Effector memory CD8-positive, alpha-beta T cell (primary cell): ENCODE measurements at regions not wholly inside any gene's neighbourhood (a gene's known extent, or its start where the extent isn't known, plus 50 kb on each side); places are given as distances from the start of the nearest gene placed in this dataset.

Experiments used
- ATAC-seq: fragments of 150-1000 bp; cut with Tn5 transposase; replicated peaks from 2 replicates; pipeline ENCODE4 v1.10.0; 2021; ENCODE audit warnings: mild to moderate bottlenecking, moderate library complexity
- DNase-seq, 3 experiments: peaks; one replicate each; pipeline ENCODE4 v3.0.0; 2021
- H3K27ac Mint-ChIP-seq, 2 donors: one replicate each; pipeline ENCODE4 v1.8.0; 2022; ENCODE audit warnings: mild to moderate bottlenecking in 2 of 2, mixed read lengths in 2 of 2, moderate library complexity in 2 of 2
- H3K27me3 Mint-ChIP-seq, 2 donors: one replicate each; pipeline ENCODE4 v1.8.0; 2022; ENCODE audit warnings: mixed read lengths in 2 of 2
- H3K36me3 Mint-ChIP-seq: one replicate; pipeline ENCODE4 v1.8.0; 2022; ENCODE audit warnings: mild to moderate bottlenecking, moderate library complexity, mixed read lengths; ENCODE audit not compliant: insufficient read depth
- H3K4me1 Mint-ChIP-seq, 2 donors: one replicate each; pipeline ENCODE4 v1.8.0; 2022; ENCODE audit warnings: low read depth in 2 of 2, mixed read lengths in 2 of 2
- H3K4me3 Mint-ChIP-seq, 2 donors: one replicate each; pipeline ENCODE4 v1.8.0; 2022; ENCODE audit warnings: mild to moderate bottlenecking in 2 of 2, mixed read lengths in 2 of 2, moderate library complexity in 2 of 2
- H3K9me3 Mint-ChIP-seq, 2 donors: one replicate each; pipeline ENCODE4 v1.8.0; 2022; ENCODE audit warnings: mixed read lengths in 2 of 2

DNA sequence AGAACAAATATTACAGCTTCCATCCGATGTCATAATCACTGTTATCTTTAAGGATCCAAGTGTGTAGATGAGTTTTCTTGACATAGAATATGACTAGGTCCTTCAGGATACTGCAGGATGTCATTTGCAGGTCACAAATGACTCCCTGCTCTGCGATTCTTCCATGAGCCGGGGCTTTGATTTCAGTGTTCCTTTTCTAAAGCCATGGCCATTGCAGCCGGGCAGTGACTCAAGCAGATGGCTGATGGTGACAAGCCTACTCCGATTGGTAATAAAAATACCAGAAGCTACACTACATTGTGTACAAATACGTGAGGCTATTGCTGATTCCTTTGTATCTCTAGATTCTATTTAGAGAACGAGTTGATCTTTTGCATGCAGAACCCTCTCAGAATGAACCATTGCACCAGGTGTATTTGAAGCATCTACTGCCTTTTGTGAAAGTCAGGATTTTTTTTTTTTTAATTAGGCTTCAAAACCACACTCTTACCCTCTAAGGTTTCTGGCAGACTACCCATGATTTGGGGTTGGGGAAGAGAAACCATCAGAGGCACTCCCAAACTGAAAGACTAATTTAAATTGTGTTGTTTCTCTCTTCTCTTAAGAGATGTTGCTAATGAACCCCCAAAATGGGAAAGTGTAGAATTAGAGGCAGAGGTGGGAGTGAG is 271.0 kb upstream of the ADRA1B start:
- Mint-ChIP-seq H3K36me3 (no peaks in the 10 kb centered on the region), H3K4me1 (no peaks in the 10 kb centered on the region), H3K9me3 (no peaks in the 10 kb centered on the region), H3K4me3 (no peak overlapping the region), H3K27ac (no peak overlapping the region), H3K27me3 (peaks cover 16 to 26% of the 10 kb centered on the region in 2 donors)
- ATAC-seq = no peak
- no peak for DNase-seq

DNA sequence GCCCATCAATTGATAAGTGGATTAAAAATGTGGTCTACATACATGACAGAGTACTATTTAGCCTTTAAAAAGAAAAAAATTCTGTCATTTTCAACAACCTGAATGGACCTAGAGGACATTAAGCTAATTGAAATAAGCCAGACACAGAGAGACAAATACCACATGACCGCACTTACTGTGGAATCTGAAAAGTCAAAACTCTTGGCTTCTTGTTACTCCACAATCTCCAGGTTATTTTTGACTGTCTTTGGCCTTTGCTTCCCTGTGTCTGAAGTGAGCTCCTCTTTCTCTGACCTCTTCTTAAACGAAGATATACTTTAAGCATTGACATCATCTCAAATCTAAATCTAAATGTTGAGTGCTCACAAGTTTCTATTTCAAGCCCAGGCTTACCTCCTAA is 265.5 kb upstream of the ADRA1B start:
- H3K27me3 Mint-ChIP-seq = peaks cover 10 to 14% of the 10 kb centered on the region in 2 donors
- H3K4me1 Mint-ChIP-seq = no peaks in the 10 kb centered on the region
- no peak for DNase-seq
- H3K36me3 Mint-ChIP-seq = no peaks in the 10 kb centered on the region
- ATAC-seq = no peak
- no peak overlapping the region for H3K27ac Mint-ChIP-seq
- H3K4me3 Mint-ChIP-seq = no peak overlapping the region
- no peaks in the 10 kb centered on the region for H3K9me3 Mint-ChIP-seq

GRCh38 chr5:159655757-159656409 is 260.4 kb upstream of the ADRA1B start:
- ATAC-seq = no peak
- H3K9me3 Mint-ChIP-seq = no peaks in the 10 kb centered on the region
- H3K36me3 Mint-ChIP-seq = no peaks in the 10 kb centered on the region

GRCh38 chr5:159657298-159657697 is 259.0 kb upstream of the ADRA1B start:
- no peak overlapping the region for H3K4me3 Mint-ChIP-seq

More at GRCh38 chr5:159655757-159656409, 260.4 kb upstream of the ADRA1B start:
- no peak overlapping the region for H3K27ac Mint-ChIP-seq
- no peak for DNase-seq
- peaks cover 4 to 7% of the 10 kb centered on the region in 2 donors for H3K27me3 Mint-ChIP-seq
- H3K4me1 Mint-ChIP-seq = no peaks in the 10 kb centered on the region
- H3K4me3 Mint-ChIP-seq = no peak overlapping the region

GRCh38 chr5:159657771-159658170 is 258.5 kb upstream of the ADRA1B start:
- ATAC-seq = no peak
- no peaks in the 10 kb centered on the region for H3K4me1 Mint-ChIP-seq
- H3K9me3 Mint-ChIP-seq = no peaks in the 10 kb centered on the region
- no peaks in the 10 kb centered on the region for H3K36me3 Mint-ChIP-seq
- H3K27ac Mint-ChIP-seq = peak overlapping the region in 1 of 2 donors; percentile 20
- H3K27me3 Mint-ChIP-seq = peaks cover 4 to 7% of the 10 kb centered on the region in 2 donors
- no peak overlapping the region for H3K4me3 Mint-ChIP-seq
- no peak for DNase-seq

More at GRCh38 chr5:159657298-159657697, 259.0 kb upstream of the ADRA1B start:
- peaks cover 4 to 7% of the 10 kb centered on the region in 2 donors for H3K27me3 Mint-ChIP-seq
- H3K4me1 Mint-ChIP-seq = no peaks in the 10 kb centered on the region
- H3K27ac Mint-ChIP-seq = no peak overlapping the region
- H3K9me3 Mint-ChIP-seq = no peaks in the 10 kb centered on the region
- DNase-seq (no peak), ATAC-seq (no peak)
- no peaks in the 10 kb centered on the region for H3K36me3 Mint-ChIP-seq

- H3K36me3 Mint-ChIP-seq = no peaks in the 10 kb centered on the region
- peaks cover 4 to 7% of the 10 kb centered on the region in 2 donors for H3K27me3 Mint-ChIP-seq
- ATAC-seq (no peak), DNase-seq (no peak)
- no peaks in the 10 kb centered on the region for H3K4me1 Mint-ChIP-seq
- no peaks in the 10 kb centered on the region for H3K9me3 Mint-ChIP-seq
- H3K4me3 Mint-ChIP-seq = no peak overlapping the region
- peak overlapping the region in 1 of 2 donors; percentile 20 for H3K27ac Mint-ChIP-seq
Observed at GRCh38 chr5:159658266-159658925, 257.9 kb upstream of the ADRA1B start.

DNA sequence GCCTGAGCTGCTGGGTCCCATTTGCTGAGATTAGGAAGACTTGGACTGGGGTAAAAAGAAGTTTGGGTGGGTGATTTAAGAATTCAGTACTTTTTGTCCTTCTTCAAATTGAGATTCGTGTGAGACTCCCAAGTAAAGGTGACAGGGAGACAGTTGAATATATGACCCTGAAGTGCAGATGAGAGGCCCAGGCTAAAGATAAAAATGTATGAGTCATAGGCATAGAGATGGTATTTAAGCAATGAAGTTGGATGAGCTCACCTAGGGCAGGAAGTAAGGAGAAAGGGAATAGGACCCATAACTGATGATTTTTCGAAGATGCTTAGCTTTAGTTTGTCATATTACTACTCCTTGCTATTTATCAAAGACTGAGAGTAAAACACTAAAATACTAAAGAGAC is 255.9 kb upstream of the ADRA1B start:
- DNase-seq (no peak), ATAC-seq (no peak)
- Mint-ChIP-seq H3K27ac (no peak overlapping the region), H3K4me3 (no peak overlapping the region), H3K9me3 (no peaks in the 10 kb centered on the region), H3K27me3 (peaks cover 4 to 7% of the 10 kb centered on the region in 2 donors), H3K36me3 (no peaks in the 10 kb centered on the region), H3K4me1 (no peaks in the 10 kb centered on the region)

DNA sequence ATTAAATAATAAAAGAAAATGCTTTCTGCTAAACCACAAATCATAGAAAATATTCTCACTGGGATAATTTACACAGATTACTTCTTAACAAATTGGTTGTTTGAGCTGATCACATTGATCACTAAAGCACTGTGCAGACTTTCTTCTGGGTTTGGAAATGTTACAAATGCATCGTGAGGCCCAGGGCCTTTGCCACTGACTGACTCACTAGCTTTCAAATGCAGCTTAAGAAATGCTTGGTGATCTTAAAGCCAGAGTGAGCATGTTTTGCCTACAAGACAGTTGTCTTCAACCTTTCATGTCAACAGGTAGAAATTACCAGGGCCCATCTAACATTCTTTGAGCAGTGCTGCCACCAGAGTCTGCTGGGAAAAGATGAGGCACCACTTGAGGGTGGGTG is 252.3 kb upstream of the ADRA1B start:
- no peaks in the 10 kb centered on the region for H3K27me3 Mint-ChIP-seq
- DNase-seq = no peak
- H3K4me3 Mint-ChIP-seq = no peak overlapping the region
- no peaks in the 10 kb centered on the region for H3K36me3 Mint-ChIP-seq
- no peak overlapping the region for H3K27ac Mint-ChIP-seq
- H3K9me3 Mint-ChIP-seq = no peaks in the 10 kb centered on the region
- peaks cover 4 to 7% of the 10 kb centered on the region in 2 donors for H3K4me1 Mint-ChIP-seq
- ATAC-seq = no peak

GRCh38 chr5:159667286-159667685 is 249.0 kb upstream of the ADRA1B start:
- no peak for ATAC-seq
- no peak overlapping the region for H3K4me3 Mint-ChIP-seq
- H3K9me3 Mint-ChIP-seq = no peaks in the 10 kb centered on the region
- peak overlapping the region in 1 of 2 donors; percentile 27 for H3K27ac Mint-ChIP-seq
- no peak for DNase-seq
- H3K4me1 Mint-ChIP-seq = peaks cover 4 to 10% of the 10 kb centered on the region in 2 donors
- H3K27me3 Mint-ChIP-seq = peaks cover 0 to 11% of the 10 kb centered on the region in 2 donors
- no peaks in the 10 kb centered on the region for H3K36me3 Mint-ChIP-seq

GRCh38 chr5:159668556-159668955 is 247.7 kb upstream of the ADRA1B start:
- H3K4me1 Mint-ChIP-seq = peaks cover 4 to 10% of the 10 kb centered on the region in 2 donors
- ATAC-seq (peak; percentile 78), DNase-seq (no peak)
- no peaks in the 10 kb centered on the region for H3K36me3 Mint-ChIP-seq
- no peak overlapping the region for H3K4me3 Mint-ChIP-seq
- H3K27me3 Mint-ChIP-seq = peaks cover 0 to 11% of the 10 kb centered on the region in 2 donors
- no peak overlapping the region for H3K27ac Mint-ChIP-seq
- H3K9me3 Mint-ChIP-seq = peaks cover under 1 to 3% of the 10 kb centered on the region in 2 donors

DNA sequence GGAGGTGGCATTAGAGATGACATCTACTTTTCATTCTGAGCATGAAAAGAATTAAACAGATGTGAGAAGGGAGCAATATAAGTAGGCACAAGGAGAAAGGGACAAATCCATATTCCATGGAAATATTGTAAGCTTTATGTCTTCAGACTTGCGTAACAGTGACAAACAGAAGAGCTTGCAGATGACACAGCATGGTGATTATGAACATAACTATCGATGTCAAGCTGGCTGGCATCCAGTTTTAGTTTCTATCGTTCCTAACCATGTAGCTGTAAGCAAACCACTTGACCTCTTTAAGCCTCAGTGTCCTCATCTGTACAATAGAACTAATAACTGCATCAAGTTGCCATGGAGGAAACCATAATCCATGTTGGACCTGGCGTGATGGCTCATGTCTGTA is 246.7 kb upstream of the ADRA1B start:
- H3K27ac Mint-ChIP-seq = no peak overlapping the region
- H3K4me1 Mint-ChIP-seq = peaks cover 4 to 10% of the 10 kb centered on the region in 2 donors
- DNase-seq (no peak), ATAC-seq (no peak)
- no peaks in the 10 kb centered on the region for H3K36me3 Mint-ChIP-seq
- H3K27me3 Mint-ChIP-seq = peaks cover 0 to 11% of the 10 kb centered on the region in 2 donors
- peaks cover 1 to 7% of the 10 kb centered on the region in 2 donors for H3K9me3 Mint-ChIP-seq
- H3K4me3 Mint-ChIP-seq = no peak overlapping the region

GRCh38 chr5:159671886-159672285 is 244.4 kb upstream of the ADRA1B start:
- no peaks in the 10 kb centered on the region for H3K36me3 Mint-ChIP-seq
- no peak for DNase-seq
- H3K4me1 Mint-ChIP-seq = peaks cover 4 to 10% of the 10 kb centered on the region in 2 donors
- H3K27ac Mint-ChIP-seq = no peak overlapping the region
- peaks cover 1 to 7% of the 10 kb centered on the region in 2 donors for H3K9me3 Mint-ChIP-seq
- H3K4me3 Mint-ChIP-seq = no peak overlapping the region
- H3K27me3 Mint-ChIP-seq = peaks cover 0 to 11% of the 10 kb centered on the region in 2 donors
- no peak for ATAC-seq

DNA sequence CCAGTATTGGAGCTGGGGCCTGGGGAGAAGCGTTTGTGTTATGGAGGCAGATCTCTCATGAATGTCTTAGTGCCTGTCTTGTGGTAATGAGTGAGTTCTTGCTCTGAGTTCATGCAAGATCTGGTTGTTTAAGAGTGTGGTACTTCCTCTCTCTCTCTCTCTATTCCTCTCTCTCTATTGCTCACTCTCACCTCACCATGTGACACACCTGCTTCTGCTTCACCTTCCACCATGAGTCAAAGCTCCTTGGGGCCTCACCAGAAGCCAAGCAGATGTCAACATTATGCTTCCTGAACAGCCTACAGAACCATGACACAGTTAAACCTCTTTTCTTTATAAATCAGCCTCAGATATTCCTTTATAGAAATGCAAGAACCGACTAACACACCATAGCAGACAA is 242.7 kb upstream of the ADRA1B start:
- no peak for DNase-seq
- Mint-ChIP-seq H3K36me3 (no peaks in the 10 kb centered on the region), H3K27ac (no peak overlapping the region), H3K9me3 (peaks cover 1 to 7% of the 10 kb centered on the region in 2 donors), H3K4me1 (peaks cover 1 to 8% of the 10 kb centered on the region in 2 donors), H3K27me3 (peaks cover 0 to 11% of the 10 kb centered on the region in 2 donors), H3K4me3 (no peak overlapping the region)
- no peak for ATAC-seq
